Caco-2 (cell line): ENCODE measurements at regions not wholly inside any gene's neighbourhood (a gene's known extent, or its start where the extent isn't known, plus 50 kb on each side); places are given as distances from the start of the nearest gene placed in this dataset.

ENCODE experiments used
- BruUV-seq: library from RNA; stranded (reverse); fragments of 400-500 nt; replicated peaks from 2 replicates; lab custom pipeline; 2021; lab: Mats Ljungman, UMichigan
- CTCF ChIA-PET: fragments of 300-600 bp; sonication (Branson Sonifier 250); formaldehyde crosslinking; loops from one replicate; lab custom pipeline; 2022; ENCODE audit warnings: antibody characterized with exemption; lab: Charles Lee
- POLR2A ChIA-PET: fragments of 300-600 bp; sonication (Branson Sonifier 250); formaldehyde crosslinking; loops from one replicate; lab custom pipeline; 2022; ENCODE audit warnings: antibody characterized with exemption; lab: Charles Lee
- DNase-seq, 2 experiments: peaks; one replicate each; pipeline versions ENCODE4 v3.0.0 to v3.0.0-alpha.2; 2020 to 2022
- H3K27me3 ChIP-seq: replicated peaks from 2 replicates; pipeline ENCODE4 v1.6.0; 2011; ENCODE audit warnings: low read length; ENCODE audit not compliant: control insufficient read depth, insufficient read depth
- H3K36me3 ChIP-seq: 2 replicates; pipeline ENCODE4 v1.5.1; 2011; ENCODE audit warnings: low read length; ENCODE audit not compliant: control insufficient read depth, insufficient read depth
- H3K4me1 ChIP-seq: fragments of 250-450 bp; sonication (Bioruptor Pico); 2 replicates; pipeline ENCODE4 v1.5.1; 2020; ENCODE audit warnings: mild to moderate bottlenecking
- H3K4me3 ChIP-seq: 2 replicates; pipeline ENCODE4 v1.5.1; 2011; ENCODE audit warnings: low read depth, mild to moderate bottlenecking, control low read depth, low read length
- H3K9me3 ChIP-seq: fragments of 250-450 bp; sonication (Bioruptor Pico); 2 replicates; pipeline ENCODE4 v1.5.1; 2020; ENCODE audit warnings: mild to moderate bottlenecking, moderate library complexity
- H3K27ac Mint-ChIP-seq: one replicate; pipeline ENCODE4 v1.8.0; 2022; ENCODE audit warnings: mixed read lengths; ENCODE audit not compliant: unreplicated experiment
- H3K27me3 Mint-ChIP-seq: one replicate; pipeline ENCODE4 v1.8.0; 2022; ENCODE audit warnings: mixed read lengths; ENCODE audit not compliant: insufficient read depth, unreplicated experiment
- H3K36me3 Mint-ChIP-seq: one replicate; pipeline ENCODE4 v1.8.0; 2022; ENCODE audit warnings: mild to moderate bottlenecking, mixed read lengths; ENCODE audit not compliant: insufficient read depth, unreplicated experiment
- H3K4me1 Mint-ChIP-seq: one replicate; pipeline ENCODE4 v1.8.0; 2022; ENCODE audit warnings: low read depth, mixed read lengths; ENCODE audit not compliant: unreplicated experiment
- H3K4me3 Mint-ChIP-seq: one replicate; pipeline ENCODE4 v1.8.0; 2022; ENCODE audit warnings: mild to moderate bottlenecking, moderate library complexity, mixed read lengths; ENCODE audit not compliant: unreplicated experiment
- H3K9me3 Mint-ChIP-seq: one replicate; pipeline ENCODE4 v1.8.0; 2022; ENCODE audit warnings: mixed read lengths; ENCODE audit not compliant: unreplicated experiment
- CTCF ChIP-seq, 2 experiments: fragments of 200-600 bp in 1 of 2; IDR thresholded peaks; 1 replicate in 1 of 2; 2 replicates in 1 of 2; pipeline versions ENCODE4 v1.5.1 to v1.8.0; 2011 to 2022; ENCODE audit warnings: antibody characterized with exemption in 1 of 2, control low read depth in 1 of 2, inconsistent platforms in 1 of 2, low read depth in 1 of 2, low read length in 1 of 2, mild to moderate bottlenecking in 1 of 2, moderate library complexity in 1 of 2; ENCODE audit not compliant: insufficient read depth in 1 of 2, severe bottlenecking in 1 of 2, unreplicated experiment in 1 of 2
- intact Hi-C: fragments of 100-400 bp; cut with micrococcal nuclease; formaldehyde crosslinking; loops from one replicate; pipeline ENCODE4 v1.10.0; 2022; ENCODE audit not compliant: unreplicated experiment

- intact Hi-C loops: no loop called here
- H3K4me3 Mint-ChIP-seq: no peak overlapping the region
- TF ChIP-seq CTCF (IDR thresholded peaks at IDR 0.05; ENCODE audit: insufficient read depth in 1 of 2, low read depth in 1 of 2, low read length in 1 of 2, severe bottlenecking in 1 of 2, unreplicated experiment in 1 of 2): no peak
- CTCF ChIA-PET: no interaction called here
- Histone ChIP-seq H3K4me1 (peaks cover 6% of the 10 kb centered on the region), H3K4me3 (no peak overlapping the region), H3K36me3 (no peaks in the 10 kb centered on the region), H3K27me3 (no peaks in the 10 kb centered on the region), H3K9me3 (no peaks in the 10 kb centered on the region)
- H3K36me3 Mint-ChIP-seq: no peaks in the 10 kb centered on the region
- H3K27me3 Mint-ChIP-seq: no peaks in the 10 kb centered on the region
- H3K9me3 Mint-ChIP-seq: peaks cover 8% of the 10 kb centered on the region
- POLR2A ChIA-PET: no interaction called here
- H3K27ac Mint-ChIP-seq: no peak overlapping the region
- peaks cover 4% of the 10 kb centered on the region for H3K4me1 Mint-ChIP-seq
- no TSS peak for BruUV-seq
- no peak for DNase-seq
Measured at GRCh38 chr2:234189230-234189629, 138.7 kb downstream of the SPP2 start.

DNA sequence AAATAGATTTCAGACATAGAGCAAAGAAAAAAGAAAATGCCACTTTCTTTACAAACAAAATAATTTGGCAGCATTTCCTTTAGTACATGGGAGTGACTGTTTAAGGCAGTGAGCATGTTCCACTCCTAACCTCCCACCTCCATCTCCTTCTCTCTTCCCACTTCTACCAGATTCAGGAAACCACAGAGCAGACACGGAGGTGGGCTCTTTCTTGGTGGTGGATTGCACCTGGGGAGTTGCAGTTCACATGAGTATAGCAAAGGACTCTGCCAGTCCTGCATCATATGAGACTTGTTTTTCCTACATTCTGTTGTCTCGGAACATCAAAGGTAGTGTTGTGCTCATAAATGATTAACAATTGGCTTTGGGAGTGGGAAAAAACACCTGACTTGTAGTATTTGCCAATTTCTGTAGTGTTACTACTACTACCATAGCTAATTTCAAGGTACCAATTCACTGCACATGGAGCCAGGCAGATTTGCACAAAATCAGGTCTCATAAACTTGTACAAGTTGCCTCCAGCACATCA, 137.2 kb downstream of the SPP2 start:
- no peak for TF ChIP-seq CTCF (IDR thresholded peaks at IDR 0.05; ENCODE audit: insufficient read depth in 1 of 2, low read depth in 1 of 2, low read length in 1 of 2, severe bottlenecking in 1 of 2, unreplicated experiment in 1 of 2)

DNA sequence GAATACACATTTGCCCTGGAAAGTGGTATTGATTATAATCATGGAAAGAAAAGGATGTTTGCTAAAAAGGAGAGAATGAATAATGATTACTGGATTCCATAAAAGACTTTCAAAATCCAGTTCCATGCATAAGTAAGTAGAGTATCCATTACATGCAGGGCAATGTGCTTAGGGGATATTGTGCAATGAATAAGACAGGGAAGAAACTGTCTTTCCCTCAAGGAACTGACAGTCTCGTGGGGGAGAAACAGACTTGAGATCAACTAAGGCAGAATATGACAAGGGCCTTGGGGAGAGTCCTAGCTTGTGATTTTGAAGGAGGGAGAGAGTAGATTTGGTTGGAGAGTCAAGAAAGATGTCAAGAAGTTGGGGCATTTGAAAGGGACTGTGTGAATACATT, 130.6 kb downstream of the SPP2 start:
- DNase-seq: no peak
- H3K9me3 Mint-ChIP-seq: peaks cover 16% of the 10 kb centered on the region

More for the DNA sequence above, 137.2 kb downstream of the SPP2 start:
- no TSS peak for BruUV-seq
- no peak overlapping the region for H3K27ac Mint-ChIP-seq
- H3K36me3 Mint-ChIP-seq: no peaks in the 10 kb centered on the region
- ChIA-PET CTCF (no interaction called here), POLR2A (no interaction called here)
- Histone ChIP-seq H3K9me3 (no peaks in the 10 kb centered on the region), H3K27me3 (no peaks in the 10 kb centered on the region), H3K36me3 (no peaks in the 10 kb centered on the region), H3K4me1 (no peaks in the 10 kb centered on the region), H3K4me3 (no peak overlapping the region)
- no peak overlapping the region for H3K4me3 Mint-ChIP-seq
- DNase-seq: no peak
- H3K4me1 Mint-ChIP-seq: no peaks in the 10 kb centered on the region
- H3K27me3 Mint-ChIP-seq: no peaks in the 10 kb centered on the region
- peaks cover 17% of the 10 kb centered on the region for H3K9me3 Mint-ChIP-seq
- intact Hi-C loops: no loop called here

More for the DNA sequence above, 130.6 kb downstream of the SPP2 start:
- peaks cover 12% of the 10 kb centered on the region for H3K4me1 Mint-ChIP-seq
- no peak overlapping the region for H3K4me3 Mint-ChIP-seq
- no TSS peak for BruUV-seq
- intact Hi-C loops: no loop called here
- H3K36me3 Mint-ChIP-seq: no peaks in the 10 kb centered on the region
- H3K27me3 Mint-ChIP-seq: no peaks in the 10 kb centered on the region
- Histone ChIP-seq H3K36me3 (no peaks in the 10 kb centered on the region), H3K27me3 (no peaks in the 10 kb centered on the region), H3K4me1 (no peaks in the 10 kb centered on the region), H3K9me3 (no peaks in the 10 kb centered on the region), H3K4me3 (no peak overlapping the region)
- no peak overlapping the region for H3K27ac Mint-ChIP-seq
- CTCF ChIA-PET: no interaction called here
- POLR2A ChIA-PET: no interaction called here
- no peak for TF ChIP-seq CTCF (IDR thresholded peaks at IDR 0.05; ENCODE audit: insufficient read depth in 1 of 2, low read depth in 1 of 2, low read length in 1 of 2, severe bottlenecking in 1 of 2, unreplicated experiment in 1 of 2)
